Fibroblast of upper back skin (primary cell): ENCODE measurements at regions not wholly inside any gene's neighbourhood (a gene's known extent, or its start where the extent isn't known, plus 50 kb on each side); places are given as distances from the start of the nearest gene placed in this dataset.

Experiments used
- DNase-seq: peaks from one replicate; pipeline ENCODE4 v3.0.0-alpha.2; 2013

DNA sequence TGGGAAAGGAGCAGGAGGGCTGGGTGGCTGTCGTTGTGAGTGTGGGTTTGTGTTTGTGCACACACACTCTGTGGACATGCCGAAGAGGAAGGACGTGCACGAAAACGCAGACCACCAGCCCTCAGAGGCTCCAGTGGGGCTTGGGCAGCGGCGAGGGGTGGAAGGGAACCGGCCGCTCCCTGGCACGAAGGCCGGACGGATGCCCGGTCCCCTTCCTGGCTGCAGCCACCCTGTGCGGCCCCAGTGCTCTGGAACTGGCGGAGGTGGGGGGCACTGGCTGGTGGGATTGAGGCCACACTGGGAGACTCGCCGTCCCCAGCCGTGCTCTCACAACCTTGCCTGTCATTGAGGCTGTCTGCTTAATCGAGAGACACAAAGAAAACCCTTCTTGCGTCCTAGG, 852.6 kb upstream of the SALL3 start:
- DNase-seq = no peak

DNA sequence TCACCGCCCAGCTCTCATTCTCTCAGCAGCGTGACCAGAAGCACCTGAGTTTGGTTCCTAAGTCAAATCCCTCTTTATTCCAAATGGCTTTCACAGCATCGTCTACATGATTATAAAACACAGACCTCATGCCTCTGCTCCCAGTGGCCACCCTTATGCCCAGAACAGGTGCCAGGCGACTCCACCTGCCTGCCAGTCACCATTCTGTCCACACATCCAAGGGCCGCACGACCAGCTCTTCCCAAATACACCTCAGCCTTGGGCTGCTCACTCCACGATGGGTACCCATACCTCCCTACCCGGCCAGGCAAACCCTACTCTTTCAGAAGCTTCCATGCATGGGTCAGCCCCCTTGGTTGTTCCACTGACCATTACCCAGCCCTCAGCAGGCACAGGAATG, 851.6 kb upstream of the SALL3 start:
- no peak for DNase-seq

DNA sequence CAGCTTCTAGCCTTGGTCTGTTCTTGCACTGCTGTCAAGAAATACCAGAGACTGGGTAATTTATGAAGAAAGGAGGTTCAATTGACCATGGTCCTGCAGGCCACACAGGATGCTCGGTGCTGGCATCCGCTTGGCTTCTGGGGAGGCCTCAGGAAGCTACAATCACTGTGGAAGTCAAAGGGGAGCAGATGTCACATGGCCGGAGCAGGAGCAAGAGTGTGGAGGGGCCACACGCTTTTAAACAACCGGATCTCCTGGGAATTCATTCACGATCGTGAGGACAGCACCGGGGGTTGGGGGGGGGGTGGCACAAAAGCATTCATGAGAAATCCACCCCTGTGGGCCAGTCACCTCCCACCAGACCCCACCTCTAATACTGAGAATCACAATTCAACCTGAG, 850.4 kb upstream of the SALL3 start:
- no peak for DNase-seq

DNA sequence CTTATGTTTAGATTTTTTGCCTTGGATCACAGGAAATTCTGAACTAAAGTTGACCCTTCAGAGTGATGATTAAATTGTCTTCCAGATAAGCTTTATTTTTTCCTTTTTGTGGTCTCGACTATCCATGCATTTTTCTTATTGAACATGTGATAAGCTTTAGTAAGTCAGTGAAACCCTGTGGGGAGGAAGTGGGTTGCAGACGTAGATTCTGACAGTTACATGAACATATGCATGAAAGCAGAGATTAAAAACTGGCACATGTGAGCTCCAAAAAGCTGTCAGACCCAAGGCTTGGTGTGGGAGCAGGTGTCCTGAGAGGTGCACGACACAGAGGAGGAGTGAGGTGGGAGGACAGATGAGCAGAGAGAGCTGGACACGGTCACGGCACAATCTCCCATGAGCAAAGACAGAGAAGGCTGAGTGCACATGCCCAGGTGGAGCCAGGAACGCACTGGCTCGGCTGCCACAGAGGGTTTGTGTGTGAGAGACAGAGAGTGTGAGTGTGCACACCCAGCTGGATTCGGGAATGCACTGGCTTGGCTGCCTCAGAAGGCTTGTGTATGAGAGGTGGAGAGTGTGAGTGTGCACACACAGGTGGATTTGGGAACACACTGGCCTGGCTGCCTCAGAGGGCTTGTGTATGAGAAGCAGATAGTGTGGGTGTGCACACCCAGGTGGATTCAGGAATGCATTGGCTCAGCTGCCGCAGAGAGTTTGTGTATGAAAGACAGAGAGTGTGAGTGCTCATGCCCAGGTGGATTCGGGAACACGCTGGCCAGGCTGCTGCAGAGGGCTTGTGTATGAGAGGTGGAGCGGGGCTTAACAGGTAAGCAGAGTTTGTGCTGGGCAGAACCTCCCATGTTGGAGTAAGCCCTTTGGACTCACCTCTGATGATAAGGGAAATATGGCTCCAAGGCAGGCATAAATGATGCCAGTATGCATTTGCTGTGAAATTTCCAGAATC, 849.1 kb upstream of the SALL3 start:
- DNase-seq = no peak

DNA sequence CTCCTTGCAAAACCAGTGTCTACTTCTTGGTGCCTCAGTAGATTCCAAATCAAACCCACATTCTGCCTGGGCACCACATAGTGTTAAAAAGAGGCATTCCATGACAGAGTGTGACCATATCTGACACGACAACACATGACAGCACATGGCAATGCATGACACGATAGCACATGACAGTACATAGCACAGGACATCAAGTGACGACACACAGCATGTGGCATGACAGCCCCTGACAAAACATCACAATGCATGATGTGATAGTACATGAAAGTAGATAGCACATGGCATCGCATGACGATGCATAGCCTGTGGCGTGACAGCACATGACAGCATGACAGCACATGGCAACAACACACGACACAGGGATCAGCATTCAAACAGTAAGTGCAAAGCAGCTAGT, 845.9 kb upstream of the SALL3 start:
- DNase-seq = no peak

DNA sequence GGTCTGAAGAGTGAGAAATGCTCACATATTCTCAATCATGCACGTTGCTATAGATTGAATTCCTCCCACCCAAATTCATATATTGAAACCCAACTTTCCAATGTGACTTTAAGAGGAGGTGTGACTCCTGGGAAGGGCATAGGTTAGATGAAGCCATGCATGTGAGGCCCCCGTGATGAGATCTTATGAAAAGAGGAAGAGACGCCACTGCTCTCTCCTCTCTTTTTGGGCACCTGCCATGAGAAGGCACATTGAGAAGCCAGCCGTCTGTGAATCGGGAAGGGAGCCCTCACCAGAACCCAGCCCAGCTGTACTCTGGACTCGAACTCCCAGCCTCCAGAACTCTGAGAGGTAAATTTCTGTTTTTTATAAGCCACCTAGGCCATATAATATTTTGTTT, 842.6 kb upstream of the SALL3 start:
- no peak for DNase-seq

DNA sequence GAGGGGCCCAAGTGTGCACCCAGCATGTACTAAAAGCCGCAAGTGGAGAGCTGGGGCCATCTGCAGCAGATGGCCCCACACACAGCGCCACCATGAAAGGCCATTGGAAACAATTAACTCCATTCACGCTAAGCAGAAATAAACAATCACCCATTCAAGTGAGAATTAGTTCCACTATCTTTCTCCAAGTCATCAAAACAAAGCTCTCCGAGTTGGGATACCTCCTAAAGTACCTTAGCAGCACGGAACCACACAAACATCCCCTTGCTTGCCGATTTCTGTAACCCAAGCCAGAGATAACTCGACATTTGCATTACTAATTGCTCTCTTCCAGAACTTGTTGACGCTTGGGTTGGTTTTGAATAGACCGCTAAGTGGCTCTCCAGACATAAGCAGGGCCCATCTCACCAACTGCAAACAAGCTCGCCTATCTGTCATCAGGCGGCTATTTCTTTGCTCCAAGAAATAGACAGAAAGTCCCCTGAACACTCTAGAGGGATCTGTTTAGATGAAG, 840.6 kb upstream of the SALL3 start:
- no peak for DNase-seq

DNA sequence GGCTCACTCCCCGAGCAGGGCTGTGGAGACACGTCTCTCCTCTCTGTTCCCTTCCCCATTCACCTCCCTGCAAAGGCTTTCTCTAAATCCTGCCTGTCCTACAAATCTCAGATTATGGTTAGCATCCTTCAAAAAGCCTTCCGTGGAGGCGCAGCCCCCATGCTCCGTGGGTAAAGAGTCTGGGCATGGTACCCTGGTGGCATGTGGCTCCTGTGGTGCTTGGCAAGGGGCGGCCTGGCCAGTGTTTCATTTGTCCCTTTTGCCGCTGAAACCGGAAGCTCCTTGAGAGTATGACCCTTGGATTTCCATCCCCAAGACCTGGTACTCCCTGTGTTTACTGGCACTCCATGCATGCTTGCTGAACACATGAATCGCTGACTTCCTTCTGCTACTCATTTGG, 839.3 kb upstream of the SALL3 start:
- DNase-seq = no peak

DNA sequence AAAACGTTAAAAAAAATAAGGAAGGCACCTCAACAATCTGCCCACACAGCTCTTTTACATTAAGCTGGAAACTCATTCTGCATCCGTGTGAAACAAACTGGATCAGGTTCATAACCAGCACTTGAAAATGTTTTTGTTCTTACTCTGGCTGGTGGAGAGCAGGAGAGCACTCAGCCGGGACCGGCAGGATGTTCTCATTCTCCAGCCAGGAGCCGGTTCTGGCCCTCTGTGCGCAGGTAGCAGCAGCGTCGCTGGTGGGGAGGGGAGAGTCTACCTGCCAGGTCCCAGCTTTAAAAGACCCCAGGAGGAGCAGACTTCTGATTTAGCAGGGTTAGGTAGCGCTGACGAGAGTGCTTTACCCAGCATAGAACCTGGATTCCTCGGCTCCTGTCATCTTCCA, 834.9 kb upstream of the SALL3 start:
- no peak for DNase-seq

DNA sequence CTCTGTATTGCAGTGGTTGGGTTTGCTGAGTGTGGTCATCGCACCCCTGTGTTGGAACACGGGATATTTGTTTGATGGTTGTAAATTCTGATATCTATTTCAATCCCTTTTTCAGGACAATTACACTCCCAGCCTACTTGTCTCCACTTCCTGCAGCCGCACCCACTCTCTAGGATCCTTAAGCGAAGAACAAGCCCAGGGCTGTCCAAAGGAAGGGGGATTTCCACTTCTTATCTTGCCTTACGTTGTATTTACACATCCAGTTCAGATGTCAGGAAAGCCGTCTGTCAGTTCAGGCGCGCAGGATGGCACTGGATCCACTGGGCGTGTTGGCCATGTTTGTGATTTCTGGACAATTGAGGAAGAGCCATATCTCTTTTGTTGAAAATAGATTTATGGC, 834.5 kb upstream of the SALL3 start:
- no peak for DNase-seq

DNA sequence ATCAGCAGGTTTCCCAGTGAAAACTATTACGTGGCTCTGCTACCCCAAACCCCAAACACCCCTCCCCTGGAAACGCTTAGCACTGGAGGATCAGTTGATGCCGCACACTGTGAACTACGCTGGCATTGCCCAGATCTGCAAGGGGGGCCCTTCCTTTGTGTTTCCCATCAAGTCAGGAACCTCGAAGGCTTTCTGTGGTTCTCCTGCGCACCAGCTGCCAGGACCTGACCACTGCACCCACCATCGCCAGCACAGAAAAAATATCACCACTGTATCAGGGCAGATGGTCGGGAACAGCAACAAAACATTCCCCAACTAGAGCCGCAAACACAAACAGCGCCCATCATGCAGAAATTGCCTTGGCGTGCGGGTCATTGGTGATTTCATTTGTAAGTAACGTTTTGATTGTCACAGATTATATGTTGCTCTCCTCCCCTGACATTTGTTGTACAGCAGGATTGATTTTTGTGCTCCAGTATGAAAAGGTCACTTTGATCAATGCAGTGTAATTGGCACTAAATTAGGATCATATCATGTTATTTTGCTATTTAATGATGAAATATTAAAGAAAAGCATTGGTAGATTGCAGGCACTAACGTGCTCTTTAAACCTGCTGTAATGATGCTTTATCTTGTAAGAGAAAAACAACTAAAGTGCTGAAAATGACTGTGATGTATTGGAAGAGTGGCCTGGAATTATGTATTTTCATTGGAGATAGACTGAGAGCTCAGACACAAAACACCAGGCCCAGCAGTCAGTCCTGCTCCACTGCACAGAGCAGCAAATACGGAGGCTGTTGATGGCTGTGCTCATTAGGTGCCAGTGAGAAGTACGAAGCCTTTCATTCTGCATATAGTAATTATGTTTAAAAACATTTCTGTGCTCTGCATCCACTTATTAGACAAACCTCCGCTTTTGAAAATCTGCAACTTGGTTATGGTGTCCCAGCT, 833.2 kb upstream of the SALL3 start:
- DNase-seq = no peak

DNA sequence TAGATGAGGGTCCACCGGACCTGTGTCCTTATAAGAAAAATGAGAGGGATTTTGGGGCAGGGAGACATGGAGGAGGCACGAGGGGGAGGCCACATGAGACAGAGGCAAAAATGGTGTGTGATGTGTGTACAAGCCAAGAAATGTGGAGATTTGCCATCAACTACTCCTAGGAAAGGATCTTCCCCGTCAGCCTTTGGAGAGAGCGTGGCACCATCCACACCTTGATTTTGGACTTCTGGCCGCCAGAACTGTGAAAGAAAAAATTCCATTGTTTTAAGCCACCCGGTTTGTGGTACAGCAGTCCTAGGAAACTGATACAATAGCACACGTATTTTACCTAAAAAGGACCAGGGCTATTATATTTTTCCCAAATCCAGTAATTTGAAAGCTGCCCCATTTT, 829.0 kb upstream of the SALL3 start:
- no peak for DNase-seq

DNA sequence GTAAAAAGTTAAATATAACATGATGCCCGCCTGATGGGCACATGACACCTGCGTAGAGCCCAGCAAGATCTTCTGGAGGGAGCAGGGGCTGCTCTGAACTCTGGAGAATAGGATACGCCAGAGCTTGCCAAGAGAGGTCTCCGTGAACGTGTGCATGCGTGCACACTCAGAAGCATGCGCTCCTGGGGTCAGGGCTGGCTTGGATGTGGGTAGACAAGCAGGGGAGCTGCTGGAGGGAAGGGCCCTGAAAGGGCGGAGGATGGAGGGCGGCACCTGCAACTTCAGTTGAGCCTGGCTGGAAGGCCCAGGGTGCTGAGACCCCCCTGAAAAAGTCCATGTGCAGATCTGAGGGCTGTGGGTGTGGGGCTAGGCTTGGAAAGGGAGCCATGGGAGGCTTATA, 828.4 kb upstream of the SALL3 start:
- DNase-seq = no peak

DNA sequence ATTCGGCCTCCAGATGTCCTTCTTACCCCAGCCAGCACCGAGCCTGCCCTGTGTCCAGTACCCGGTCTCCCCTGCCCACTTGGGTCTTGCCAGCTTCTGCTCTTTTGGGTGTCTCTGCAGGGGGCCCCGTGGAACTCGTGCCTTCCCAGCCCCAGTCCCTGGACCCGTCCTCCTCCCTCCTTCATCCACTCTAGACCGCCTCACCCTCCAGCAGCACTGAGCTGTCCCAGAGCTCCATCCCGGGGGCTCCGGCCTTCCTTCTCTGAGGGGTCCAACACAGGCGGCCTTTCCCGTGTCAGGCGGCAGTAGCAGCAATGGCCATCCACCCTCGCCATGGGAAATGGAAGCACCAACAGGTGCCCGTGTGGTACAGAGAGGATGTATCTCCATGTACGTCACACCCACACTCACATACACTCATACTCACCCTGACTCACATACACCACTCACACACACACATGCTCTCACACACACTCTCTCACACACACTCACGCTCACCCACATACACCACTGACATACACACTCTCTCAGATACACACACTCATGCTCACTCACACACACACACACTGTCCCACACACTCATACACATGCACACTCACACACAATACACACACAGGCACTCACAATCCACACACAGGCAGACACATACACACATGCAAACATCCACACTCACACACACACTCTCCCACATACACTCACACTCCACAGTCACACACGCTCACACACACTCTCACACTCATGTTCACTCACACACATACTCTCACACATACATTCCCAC, 827.5 kb upstream of the SALL3 start:
- no peak for DNase-seq

DNA sequence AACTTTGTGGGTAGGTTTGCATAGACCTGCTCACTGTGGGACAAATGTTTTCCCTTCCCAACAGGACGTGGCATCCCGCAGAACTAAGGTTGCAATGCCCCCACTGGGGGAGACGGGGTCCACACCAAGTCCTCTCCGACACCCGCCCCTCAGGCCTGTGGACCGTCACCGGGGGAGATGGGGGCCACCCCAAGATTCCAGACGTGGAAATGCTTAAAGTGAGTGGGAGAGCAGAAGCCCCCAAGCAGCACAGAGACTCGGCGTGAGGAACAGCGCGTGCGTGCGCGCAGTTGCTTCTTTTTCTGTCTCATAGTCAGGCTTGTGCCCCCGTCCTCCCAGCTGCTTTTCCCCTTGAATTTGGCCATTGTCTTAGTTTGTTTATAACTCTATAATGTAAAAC, 826.3 kb upstream of the SALL3 start:
- DNase-seq = no peak

DNA sequence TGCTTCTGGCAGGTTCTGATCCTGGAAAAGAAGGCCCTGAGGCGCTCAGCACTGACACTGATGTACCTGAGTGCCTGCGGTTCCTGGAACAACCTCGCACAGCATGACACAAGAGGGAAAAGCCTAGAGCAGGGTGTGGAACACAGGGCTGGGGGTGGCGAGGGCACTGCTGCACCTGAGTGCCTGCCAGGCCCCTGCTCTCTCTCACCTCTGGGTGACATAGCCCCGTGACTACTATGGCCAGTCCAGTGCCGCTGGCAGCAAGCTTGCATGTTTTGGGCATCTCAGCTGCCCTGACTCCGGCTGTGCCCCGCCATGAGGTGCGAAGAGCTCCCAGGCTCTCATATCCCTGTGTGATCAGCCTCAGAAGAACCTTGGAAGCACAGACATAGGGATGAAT, 825.2 kb upstream of the SALL3 start:
- DNase-seq = no peak

DNA sequence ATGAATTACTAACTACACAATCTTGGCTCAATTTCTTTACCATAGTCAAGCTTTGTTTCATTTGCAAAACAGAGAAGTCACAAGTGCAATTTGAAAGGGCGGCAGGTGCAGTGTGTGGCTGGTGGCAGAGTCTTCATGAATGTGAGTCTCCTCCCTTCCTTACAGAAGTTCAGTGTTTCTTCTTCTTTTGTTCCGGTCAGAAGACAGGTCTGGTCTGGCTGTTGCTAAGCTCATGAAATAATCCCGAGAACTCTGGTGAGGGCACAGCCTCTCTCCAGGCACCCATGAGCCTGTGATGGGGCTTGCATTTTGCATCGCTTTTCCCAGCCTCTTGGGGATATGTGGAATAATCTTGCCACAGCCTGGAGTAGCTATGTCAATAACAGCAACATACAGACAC, 824.8 kb upstream of the SALL3 start:
- DNase-seq = no peak

DNA sequence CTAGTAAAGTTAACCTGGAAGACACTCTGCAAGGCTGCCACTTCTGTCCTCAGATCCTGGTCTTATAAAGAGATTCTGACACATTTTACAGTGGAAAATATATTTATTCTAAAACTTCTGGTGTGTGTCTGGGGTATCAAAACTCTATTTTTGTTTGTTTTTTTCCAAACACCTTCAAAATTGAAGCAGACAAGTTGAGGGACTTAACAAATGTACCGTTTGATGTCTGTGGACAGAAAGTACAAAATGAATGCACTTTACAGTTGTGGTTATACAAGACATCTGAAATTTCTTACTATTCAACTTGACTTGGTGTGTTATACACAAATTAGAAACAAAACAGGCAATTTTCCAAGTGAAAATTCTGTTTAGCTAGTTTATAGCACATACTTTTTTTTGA, 823.2 kb upstream of the SALL3 start:
- DNase-seq = no peak

DNA sequence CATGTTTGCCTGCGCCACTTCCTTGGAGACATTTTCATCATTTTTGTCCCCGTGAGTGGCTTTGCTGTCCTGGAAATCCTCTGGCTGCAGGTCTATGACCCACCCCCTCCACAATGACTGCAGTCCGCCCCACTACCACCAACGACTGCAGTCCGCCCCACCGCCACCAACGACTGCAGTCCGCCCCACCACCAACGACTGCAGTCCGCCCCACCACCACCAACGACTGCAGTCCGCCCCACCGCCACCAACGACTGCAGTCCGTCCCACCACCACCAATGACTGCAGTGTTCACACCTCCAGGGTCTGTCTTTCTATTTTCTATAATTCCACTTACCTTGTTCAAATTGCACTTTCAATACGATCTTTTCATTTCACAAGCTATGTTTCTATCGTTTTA, 820.7 kb upstream of the SALL3 start:
- DNase-seq = no peak

DNA sequence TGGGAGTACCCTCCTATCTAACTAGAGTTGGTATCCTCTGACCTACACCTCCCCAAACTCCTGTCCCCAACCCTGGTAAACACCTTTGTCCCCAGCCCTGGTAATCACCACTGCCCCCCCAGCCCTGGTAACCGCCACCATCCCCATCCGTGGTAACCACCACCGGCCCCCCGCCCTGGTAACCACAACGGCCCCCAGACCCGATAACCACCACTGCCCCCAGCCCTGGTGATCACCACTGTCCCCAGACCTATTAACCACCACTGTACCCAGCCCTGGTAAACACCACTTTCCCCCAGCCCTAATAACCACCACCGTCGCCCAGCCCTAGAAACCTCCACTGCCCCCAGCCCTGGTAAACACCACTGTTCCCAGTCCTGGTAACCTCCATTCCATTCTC, 820.2 kb upstream of the SALL3 start:
- DNase-seq = no peak

DNA sequence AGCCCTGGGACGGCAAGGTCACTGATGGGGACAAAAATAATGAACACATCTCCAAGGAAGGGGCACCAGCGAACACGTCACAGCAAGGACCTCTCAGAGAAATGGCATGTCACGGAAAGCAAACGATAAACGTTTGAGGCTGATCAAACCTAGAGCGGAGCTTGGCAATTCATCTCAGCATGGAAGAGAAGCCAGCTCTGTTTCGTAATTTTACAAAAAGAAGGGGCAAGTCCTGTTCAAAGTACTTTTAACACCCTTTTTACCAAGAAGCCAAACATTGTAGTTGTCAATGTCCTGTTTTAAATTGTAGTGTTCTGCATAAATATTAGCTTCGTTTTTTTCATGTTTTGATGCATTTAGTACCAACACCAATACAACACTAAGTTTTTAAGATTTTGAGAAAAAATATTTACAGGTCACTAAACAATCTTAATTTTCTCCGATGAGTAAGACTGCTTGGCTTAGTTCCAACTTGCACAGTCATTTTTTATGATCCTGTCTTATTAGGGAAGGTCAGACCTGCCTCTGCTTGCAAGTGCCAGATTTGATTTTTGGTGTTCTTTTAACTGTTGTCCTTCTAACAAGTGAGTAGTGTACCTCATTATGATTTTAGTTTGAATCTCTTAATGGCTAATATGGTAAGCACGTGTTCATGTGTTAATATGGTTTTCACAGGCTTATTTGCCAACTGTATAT, 818.5 kb upstream of the SALL3 start:
- DNase-seq = no peak

DNA sequence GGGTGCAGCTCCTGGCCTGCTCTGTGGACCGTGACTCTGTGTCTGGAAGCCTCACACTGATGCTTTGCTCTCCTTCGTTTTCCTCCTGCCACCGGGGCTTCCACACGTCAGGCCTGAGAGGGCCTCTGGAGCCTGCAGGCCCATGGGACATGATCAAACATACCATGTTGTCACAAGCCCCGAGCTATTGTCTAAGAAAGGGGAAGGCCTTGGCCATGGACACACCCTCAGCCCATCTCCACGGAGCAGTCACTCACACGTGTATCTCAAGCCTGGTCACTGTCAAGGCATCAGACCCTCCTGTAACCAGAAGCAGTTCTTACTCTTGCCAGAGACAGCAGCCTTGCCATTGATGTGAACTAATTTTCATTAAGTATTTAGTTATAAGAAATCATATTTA, 814.1 kb upstream of the SALL3 start:
- no peak for DNase-seq
